ENCODE measurements at regions not wholly inside any gene's neighbourhood (a gene's known extent, or its start where the extent isn't known, plus 50 kb on each side); places are given as distances from the start of the nearest gene placed in this dataset.

DNA sequence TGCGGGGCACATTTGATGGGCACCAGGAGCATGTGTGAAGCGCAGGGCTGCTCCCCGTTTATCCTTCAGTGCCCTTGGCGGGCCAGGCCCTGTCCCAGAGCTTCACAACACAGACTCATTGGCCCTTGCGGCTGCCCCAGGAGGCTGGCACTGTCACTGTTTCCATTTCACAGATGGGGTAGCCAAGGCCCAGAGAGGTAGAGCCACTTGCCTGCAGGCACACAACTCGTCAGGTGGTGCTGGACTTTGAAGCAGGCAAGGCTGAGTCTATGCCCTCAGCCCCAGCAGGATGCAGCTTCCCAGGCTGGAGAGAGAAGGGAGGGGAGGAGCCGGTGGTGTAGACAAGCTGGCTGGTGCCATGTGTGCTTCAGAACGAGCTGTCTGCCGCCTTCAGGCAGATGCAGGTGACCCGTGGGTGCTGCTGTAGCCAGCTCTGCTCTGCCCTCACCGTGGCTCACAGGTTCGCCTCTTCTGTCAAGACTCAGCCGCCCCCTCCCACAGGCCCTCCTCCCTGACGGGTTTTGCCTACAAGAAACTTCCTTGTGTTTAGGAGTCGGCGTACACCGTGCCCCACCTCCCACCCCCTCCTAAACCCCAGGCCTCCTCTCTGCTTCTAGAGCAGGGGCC, 232.3 kb upstream of the CIBAR2 start:
- no peak for DNase-seq (ENCODE audit: low spot score)

DNA sequence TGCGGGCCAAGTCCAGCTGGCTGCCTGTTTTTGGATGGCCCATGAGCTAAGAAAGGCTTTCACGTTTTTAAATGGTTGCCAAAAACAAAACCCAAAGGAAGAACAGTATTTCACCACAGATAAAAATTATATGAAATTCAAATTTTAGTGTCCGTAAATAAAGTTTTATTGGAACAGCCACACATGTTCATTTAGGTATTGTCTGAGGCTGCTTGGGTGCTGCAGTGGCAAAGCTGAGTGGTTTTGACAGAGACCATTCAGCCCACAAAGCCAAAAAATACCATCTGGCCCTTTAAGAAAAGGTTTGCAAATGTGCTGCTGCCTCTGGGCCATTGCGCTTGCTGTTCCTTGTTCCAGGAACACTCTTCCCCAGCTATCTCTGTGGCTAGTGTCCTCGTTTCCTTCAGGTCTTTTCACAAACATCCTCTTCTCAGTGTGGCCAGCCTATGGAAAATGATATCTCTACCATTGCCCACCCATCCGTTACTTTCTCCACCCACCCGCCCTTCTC, 232.9 kb upstream of the CIBAR2 start:
- no peak for DNase-seq (ENCODE audit: low spot score)

DNA sequence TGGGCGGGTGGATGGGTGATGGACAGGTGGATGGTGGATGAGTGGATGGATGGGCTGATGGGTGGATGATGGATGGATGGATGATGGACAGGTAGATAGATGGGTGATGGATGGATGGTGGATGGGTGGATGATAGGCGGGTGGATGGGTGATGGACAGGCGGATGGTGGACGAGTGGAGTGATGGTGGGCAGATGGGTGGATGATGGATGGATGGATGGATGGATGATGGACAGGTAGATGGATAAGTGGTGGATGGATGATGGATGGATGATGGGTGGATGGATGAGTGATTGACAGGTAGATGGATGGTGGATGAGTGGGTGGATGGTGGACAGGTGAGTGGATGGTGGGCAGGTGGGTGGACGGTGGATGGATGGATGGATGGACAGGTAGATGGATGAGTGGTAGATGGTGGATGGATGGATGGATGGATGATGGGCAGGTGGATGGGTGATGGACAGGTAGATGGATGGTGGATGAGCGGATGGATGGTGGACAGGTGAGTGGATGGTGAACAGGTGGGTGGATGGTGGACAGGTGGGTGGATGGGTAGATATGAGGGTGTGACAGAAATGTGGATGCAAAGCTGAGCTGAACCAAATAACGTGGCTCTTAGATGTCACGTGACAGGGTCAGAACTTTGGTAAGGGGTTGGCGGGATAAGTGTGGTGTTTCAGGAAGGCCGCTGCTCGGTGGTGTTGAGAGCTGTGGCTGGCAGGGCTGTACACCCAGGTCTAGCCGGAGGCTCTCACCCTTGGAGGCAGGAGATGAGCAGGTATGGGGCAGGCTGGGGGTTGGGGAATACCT, 234.3 kb upstream of the CIBAR2 start:
- DNase-seq (ENCODE audit: low spot score) = no peak

DNA sequence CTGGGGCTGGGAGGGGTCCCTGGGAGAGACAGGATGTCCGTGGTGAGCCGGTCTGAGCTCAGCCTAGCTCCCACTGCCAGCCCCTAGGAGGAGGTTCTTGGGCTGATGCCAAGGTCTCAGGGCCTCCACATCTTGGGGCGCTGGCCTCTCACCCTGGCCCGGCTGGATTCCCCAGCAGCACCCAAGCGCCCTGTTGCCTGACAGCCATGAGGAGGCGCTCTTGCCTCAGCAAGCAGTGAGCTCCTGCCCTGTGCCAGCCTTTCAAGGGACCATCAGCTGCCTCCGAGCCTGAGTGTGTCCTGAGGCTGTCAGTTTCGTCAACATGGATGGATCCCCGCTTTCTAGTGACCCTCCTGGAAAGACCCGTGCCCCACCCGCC, 234.9 kb upstream of the CIBAR2 start:
- DNase-seq (ENCODE audit: low spot score) = peak; percentile 75

DNA sequence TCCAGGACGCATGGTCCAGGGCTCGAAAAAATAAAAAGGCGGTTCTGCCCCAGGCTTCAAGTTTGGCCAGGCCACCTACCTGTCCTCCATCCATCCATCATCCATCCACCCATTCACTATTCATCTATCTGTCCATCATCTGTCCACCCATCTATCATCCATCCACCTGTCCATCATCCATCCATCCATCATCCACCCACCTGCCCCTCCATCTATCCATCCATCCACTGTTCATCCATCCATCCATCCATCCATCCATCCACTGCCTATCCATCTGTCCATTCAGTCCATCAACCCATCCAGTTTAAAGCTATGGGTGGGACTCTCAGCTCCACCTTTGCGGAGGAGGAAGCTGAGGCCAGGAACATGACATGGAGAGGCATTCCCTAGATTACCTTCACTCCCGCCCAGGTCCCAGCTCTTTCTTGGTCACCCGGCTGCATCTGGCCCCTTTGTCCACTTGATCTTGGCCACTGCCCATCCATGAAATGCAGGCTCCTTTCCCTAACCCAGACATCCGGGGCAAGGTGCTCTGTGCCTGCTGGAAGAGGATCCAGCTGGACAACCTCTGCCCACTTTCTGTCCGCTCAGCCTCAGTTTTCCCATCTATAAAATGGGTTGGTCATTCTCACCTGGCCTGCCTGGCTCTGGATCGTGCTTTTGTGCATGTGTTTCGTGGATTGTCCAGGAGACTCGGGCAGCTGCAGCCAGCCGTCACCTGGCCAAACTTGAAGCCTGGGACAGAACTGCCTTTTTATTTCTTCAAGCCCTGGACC, 236.0 kb upstream of the CIBAR2 start:
- no peak for DNase-seq (ENCODE audit: low spot score)

DNA sequence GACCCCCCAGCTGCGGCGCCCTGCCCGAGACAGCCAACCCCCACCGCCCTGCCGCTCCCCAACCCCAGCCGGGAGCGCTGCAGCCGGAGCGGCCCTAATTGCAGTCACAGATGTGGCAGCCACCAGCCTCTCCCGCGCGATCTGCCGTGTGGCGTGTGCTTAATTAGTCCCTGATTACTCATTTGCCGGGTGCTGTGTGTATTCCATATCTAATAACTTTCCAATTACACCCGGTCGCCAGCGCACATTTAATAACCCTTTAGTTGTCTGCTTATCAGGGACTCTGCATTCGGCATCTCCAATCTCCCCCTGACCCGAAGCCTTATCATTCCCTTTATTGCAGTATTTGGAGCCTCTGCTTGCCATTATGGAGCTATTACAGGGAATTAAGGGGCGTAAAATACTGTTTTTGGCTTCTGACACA, 236.7 kb upstream of the CIBAR2 start:
- no peak for DNase-seq (ENCODE audit: low spot score)

DNA sequence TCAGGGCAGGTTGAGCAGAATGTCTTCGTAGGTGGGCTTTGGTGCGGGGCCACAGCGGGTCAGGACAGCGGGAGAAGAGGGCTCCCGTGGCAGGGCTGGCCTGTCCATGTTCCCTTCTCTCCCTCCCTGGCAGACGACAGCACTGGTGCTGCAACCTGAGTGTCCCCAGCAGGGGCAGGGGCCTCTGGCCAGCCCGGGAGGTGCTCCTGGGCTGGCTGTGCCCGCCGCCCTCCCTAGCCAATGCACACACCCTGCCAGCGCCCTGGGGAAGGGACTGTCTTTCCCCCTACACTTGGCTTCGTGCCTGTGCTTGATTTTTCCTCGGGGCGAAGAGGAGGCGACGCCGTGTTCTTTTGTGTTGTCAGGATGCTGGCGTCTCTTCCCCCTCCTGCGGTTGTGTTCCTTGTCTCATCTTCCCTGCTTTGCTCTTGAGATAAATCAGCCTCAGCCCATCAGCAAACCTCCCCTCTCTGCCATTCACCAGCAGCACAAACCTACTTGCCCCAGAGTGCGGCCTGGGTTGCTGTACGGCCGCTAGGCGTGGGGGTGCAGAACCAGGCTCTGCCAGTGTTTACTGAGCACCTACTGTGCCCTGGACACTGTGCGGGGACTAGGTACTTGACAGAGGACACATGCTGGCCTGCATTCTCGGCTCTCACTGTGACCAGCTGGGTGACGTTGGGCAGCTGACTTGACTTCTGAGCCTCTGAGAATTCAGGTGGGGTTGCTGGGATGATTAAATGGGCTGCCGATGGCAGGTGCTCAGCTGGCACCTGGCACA, 237.3 kb upstream of the CIBAR2 start:
- no peak for DNase-seq (ENCODE audit: low spot score)

DNA sequence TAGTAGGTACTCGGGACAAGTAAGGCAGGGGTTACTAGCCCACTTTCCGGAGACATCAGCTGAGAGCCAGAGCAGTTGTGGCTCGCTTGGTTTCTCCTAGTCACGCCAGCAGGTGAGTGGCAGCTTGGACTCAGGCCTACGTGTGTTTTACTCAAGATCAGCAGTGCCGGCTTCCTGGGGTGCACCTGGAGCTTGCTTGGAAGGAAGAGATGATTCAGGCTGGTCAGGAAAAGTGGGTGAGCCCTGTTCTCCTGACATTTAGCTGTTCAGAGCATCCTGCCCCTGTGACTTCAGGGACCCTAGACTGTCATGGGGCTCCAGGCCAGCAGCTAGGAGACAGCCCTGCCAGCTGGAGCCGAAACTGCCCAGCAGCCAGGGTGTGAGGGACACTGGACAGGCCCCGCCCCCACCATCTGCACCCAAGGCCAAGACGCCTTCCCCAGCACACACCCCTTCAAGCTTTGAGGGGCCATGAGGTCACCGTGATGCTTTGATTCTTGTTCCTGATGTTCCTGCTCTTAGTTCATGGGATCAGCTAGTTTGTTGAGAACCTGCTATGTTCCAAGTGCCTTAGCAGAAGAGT, 238.0 kb upstream of the CIBAR2 start:
- no peak for DNase-seq (ENCODE audit: low spot score)

DNA sequence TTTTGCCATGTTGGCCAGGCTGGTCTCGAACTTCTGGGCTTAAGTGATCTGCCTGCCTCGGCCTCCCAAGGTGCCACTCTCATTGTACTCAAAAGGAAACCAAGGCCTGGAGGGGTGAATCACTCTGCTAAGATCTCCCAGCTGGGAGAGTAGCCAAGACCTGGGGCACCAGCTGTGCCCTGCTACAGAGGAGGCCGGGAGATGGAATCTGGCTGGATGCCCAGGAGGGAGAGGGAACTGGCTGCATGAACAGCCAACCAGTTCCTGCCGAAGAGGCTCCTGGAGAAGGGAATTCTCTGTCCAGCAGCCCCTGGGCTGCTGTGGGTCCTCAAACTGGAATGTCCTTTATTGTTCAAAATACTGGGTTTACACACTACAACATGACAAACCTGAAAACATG, 238.7 kb upstream of the CIBAR2 start:
- no peak for DNase-seq (ENCODE audit: low spot score)

DNA sequence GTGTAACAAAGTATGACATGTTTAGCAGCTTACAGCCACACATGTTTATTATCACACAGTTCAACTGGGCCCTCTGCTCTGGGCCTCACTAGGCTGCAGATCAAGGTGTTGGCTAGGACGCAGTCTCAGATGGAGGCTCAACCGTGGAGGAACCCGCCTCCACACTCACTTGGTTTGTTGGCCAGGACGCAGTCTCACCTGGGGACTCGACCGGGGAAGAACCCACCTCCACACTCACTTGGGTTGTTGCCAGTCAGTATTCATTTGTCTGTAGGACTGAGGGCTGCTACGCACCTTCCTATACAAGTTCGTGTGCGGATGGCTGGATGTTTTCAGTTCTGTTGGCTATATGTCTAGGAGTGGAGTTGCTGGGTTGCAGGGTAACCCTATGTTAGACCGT, 240.7 kb upstream of the CIBAR2 start:
- DNase-seq (ENCODE audit: low spot score) = no peak

DNA sequence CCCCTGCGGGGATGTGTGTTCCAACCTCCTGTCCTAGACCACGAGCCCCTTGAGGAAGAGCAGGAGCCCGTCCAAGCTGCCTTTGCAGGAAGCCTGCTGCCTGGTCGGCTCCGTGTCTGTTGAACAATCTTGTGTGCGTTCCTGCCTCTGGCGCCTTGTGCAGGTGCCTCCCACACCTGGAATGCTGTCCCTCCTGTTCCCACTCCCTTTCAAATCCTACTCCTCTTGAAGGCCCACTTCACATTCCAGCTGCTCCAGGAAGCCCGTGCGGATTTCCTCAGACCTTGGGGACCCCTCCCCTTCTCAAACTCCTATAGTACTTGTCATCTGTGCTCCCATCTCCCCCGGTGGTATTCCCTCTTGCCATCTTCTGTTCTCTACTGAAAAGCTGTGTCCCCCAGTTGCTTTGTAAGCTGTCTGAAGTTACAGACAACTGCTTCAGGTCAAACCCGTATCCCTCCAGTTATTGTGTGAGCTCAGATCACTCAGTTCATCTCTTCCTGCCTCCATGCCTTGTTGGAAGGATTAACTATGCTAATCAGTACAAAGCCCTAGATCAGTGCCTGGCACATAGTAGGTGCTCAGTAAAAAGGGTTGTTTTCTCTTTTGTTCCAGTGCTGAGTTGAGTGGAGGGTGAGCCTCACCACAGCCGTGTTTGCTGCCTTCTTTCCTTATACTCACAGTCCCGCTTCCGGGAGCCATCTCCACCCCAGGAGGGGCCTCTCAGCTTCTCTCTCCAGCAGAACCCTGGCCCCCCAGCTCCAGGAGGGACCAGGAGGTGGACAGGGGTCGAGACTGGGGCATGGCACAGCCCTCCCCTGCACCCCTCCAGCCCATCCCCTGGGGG, 241.8 kb upstream of the CIBAR2 start:
- DNase-seq (ENCODE audit: low spot score) = no peak

DNA sequence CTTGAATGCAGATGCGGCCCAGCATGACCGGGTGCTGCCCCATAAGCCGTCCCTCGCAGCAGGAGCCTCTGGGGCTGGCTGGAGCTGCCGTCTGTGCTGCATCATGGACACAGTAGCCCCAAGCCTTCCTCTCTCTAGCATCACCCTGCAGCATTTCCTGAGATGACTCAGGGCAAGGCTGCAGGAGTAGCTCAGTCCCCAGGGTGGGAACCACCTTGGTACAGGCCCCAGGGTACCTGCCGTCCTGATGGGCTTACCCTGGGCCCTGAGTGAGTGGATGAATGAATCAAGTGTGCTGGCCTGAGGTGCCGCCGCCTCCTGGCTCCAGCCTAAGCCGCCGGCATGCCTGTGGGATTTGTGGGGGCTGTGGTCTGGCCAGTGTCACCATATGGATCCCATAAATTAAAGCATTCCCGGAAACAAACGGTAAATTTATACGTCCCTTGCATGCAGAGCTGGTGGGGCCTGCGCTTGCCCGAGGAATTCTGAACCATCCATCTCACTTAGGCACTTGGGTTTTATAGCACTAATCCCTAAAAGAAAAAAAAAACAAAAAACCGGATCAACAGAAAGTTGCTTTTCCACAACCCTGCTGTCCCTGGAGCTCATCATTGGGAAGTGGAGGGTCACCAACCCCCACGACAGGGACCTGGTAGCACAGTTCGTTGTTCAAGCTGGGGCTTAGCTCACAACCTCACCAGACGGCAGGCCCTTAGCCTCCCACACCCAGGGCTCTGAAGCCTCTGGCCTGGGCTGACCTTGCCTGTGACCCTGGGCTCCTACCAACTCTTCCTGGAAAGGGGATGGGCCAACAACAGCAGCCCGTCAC, 242.6 kb upstream of the CIBAR2 start:
- no peak for DNase-seq (ENCODE audit: low spot score)

DNA sequence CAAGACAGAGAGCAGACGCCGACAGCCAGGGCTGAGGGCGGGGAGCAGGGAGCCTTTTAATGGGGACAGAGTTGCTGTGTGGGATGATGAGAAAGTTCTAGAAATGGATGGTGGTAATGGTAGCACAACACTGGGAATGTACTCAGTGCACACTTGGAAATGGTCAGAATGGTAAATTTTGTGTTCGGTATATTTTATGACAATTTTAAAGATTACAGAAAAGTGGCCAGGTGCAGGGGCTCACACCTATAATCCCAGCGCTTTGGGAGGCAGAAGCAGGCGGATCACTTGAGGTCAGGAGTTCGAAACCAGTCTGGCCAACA, 243.2 kb upstream of the CIBAR2 start:
- no peak for DNase-seq (ENCODE audit: low spot score)

DNA sequence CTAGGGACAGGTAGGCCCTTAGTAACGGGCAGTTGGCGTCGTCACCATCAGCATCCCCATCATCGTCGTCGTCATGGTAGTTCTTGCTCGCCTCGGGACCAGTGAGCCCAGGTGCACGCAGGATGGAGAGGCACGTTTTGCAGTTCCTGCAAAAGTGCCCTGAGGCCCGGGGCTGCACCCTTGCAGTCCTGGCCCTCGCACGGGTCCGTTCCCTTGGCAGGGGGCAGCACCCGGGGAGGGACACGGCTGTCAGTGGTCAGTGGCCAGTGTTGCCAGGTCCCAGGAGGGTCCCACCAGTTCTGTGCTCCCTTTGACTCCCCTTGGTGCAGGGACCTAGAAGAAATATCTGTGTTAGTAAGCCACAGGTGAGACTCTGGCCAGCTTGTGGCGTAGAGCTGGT, 243.9 kb upstream of the CIBAR2 start:
- DNase-seq (ENCODE audit: low spot score) = no peak

DNA sequence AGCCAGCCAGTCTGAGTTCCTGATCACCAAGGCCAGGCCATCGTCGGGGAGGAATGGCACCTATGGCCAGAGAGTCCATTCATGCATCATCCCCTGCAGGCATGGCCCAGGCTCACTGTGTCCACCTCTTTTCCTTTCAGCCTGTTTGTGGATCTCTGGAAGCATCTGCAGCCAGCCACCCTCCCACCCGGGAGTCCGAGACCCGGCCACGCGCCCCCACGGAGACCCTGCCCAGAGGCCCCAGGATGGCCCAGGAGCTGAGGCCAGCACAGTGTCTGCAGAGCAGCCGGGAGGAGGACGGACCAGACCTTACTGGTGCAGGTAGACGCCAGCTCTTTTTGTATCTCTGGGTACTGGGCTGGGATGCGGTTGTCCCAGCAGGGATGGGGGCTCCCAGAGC, 245.1 kb upstream of the CIBAR2 start:
- DNase-seq (ENCODE audit: low spot score) = no peak

DNA sequence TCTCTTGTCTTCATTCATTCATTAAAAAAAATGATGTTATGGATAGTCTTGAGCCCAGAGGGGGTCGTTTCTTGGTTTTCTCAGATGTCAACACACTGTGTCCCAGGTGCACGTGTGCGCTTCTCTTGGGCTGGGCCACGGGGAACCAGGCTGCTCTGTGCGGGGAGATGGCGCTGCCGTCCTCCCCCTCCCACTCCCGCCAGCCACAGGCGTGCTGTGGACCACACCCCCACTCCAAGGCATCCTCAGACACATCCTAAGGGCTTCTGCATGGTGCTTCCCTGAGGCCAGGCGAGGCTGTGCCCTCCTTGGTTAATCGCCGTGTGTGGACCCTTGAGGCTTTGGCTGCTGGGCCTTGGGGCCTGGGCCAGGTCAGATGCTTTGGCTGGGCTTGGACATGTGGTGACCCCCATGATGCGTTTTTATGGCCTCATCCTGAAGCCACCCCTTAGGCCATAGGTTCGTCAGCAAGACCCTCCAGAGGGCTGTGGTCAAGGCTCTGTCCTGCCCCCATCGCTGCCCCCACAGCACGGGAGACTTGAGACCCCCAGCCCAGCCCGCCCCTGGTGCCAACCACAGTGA, 245.7 kb upstream of the CIBAR2 start:
- DNase-seq (ENCODE audit: low spot score) = no peak

DNA sequence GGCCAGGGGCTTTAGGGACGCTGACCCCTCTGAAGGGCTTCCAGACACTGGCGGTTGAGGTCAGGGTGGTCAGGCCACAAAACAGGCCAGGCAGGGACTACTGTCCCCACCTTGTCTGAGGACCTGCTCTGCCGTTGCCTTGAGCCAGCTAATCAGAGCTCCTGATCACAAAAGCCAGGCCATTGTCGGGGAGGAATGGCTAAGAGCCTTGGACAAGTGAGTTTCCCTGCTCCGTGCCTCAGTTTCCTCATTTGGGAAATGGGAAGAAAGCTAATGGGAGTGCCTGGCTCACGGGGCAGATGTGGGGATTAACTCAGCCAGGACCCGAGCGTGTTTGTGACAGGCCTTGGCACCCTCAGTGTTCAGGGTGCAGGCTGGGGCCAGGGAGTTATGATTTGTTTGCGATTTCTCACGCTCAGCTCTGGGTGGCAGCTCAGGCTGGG, 246.5 kb upstream of the CIBAR2 start:
- no peak for DNase-seq (ENCODE audit: low spot score)

DNA sequence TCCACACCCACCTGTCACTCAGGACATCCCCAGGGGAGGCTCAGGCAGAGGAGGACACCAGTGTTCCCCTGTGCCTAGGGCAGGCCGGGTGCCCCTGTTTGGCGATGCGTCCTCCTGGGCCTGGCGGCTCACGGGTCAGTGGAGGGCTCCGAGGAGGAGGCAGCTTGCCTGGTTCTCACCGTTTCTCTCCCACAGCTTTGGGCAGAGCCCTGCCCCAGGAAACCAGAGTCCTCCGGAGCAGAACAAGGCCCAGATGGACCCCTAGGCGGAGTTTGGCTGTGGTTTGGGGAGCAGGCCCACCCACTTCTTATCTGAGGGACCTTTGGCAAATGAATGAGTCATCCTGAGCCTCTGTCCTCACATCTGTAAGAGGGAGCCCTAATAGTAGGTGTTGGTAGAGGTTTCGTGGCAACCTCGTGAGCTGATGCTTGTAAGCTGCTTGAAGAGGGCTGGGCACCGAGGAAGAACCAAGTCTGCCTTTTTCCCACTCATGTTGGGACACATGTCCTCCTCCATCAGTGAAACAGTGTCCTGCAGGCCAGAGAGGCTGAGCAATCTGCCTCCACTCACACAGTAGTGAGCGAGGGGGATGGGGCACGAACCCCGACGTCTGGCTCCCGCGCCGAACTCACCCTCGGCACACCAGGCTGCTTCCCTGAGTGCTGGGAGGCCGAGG, 247.0 kb upstream of the CIBAR2 start:
- no peak for DNase-seq (ENCODE audit: low spot score)
